Activated CD4-positive, alpha-beta memory T cell treated with anti-CD3 and anti-CD28 coated beads for 36 hours (primary cell): ENCODE measurements at regions not wholly inside any gene's neighbourhood (a gene's known extent, or its start where the extent isn't known, plus 50 kb on each side); places are given as distances from the start of the nearest gene placed in this dataset.

Experiments
- CTCF ChIA-PET: fragments of 350-600 bp; sonication (Branson Sonifier 250); formaldehyde crosslinking; loops from one replicate; lab custom pipeline; 2021; ENCODE audit warnings: antibody characterized with exemption, inconsistent platforms; lab: Charles Lee
- POLR2A ChIA-PET: fragments of 350-600 bp; sonication (Branson Sonifier 250); formaldehyde crosslinking; loops from one replicate; lab custom pipeline; 2021; ENCODE audit warnings: antibody characterized with exemption; lab: Charles Lee
- DNase-seq: peaks from one replicate; pipeline ENCODE4 v3.0.0-alpha.2; 2020
- H3K27ac Mint-ChIP-seq: one replicate; pipeline ENCODE4 v1.8.0; 2021; ENCODE audit warnings: mixed read lengths
- H3K27me3 Mint-ChIP-seq: one replicate; pipeline ENCODE4 v1.8.0; 2021; ENCODE audit warnings: mixed read lengths
- H3K36me3 Mint-ChIP-seq: one replicate; pipeline ENCODE4 v1.8.0; 2021; ENCODE audit warnings: mixed read lengths
- H3K4me1 Mint-ChIP-seq: one replicate; pipeline ENCODE4 v1.8.0; 2021; ENCODE audit warnings: low read depth, mixed read lengths
- H3K4me3 Mint-ChIP-seq: one replicate; pipeline ENCODE4 v1.8.0; 2021; ENCODE audit warnings: mild to moderate bottlenecking, mixed read lengths
- H3K9me3 Mint-ChIP-seq: one replicate; pipeline ENCODE4 v1.8.0; 2021; ENCODE audit warnings: mixed read lengths
- intact Hi-C: fragments of 100-400 bp; cut with micrococcal nuclease; formaldehyde crosslinking; loops from one replicate; pipeline ENCODE4 v1.15.1; 2023

DNA sequence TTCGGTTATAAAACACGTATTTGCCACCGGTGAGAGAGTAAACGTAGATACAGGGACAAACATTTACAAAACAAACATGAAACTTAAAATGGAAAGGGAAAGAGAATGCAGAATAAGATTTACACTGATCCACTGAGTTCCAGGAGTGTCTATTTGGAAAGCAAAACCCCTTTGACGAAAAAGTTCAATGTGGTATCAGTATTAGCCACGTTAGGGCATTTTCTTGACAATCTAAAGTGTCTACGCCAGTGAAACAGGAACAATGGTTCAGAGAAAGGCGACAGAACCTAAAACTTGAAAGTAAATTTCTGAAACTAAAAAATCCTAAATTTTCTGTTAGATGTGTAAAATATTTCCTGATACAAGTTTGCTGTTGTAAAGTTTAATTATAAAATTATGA, 278.5 kb upstream of the TENM3 start:
- ChIA-PET POLR2A (no interaction called here), CTCF (no interaction called here)
- Mint-ChIP-seq H3K27ac (no peak overlapping the region), H3K4me1 (no peaks in the 10 kb centered on the region), H3K9me3 (no peaks in the 10 kb centered on the region), H3K27me3 (no peaks in the 10 kb centered on the region), H3K36me3 (no peaks in the 10 kb centered on the region), H3K4me3 (no peak overlapping the region)
- DNase-seq = no peak
- intact Hi-C loops = no loop called here

GRCh38 chr4:181966104-181966551, 277.1 kb upstream of the TENM3 start:
- DNase-seq = no peak
- H3K4me3 Mint-ChIP-seq = no peak overlapping the region
- no peaks in the 10 kb centered on the region for H3K9me3 Mint-ChIP-seq
- intact Hi-C loops = no loop called here
- H3K27me3 Mint-ChIP-seq = no peaks in the 10 kb centered on the region
- ChIA-PET POLR2A (no interaction called here), CTCF (no interaction called here)
- no peaks in the 10 kb centered on the region for H3K4me1 Mint-ChIP-seq
- no peaks in the 10 kb centered on the region for H3K36me3 Mint-ChIP-seq
- H3K27ac Mint-ChIP-seq = no peak overlapping the region

GRCh38 chr4:181967401-181967800, 275.8 kb upstream of the TENM3 start:
- Mint-ChIP-seq H3K9me3 (no peaks in the 10 kb centered on the region), H3K27ac (no peak overlapping the region)

DNA sequence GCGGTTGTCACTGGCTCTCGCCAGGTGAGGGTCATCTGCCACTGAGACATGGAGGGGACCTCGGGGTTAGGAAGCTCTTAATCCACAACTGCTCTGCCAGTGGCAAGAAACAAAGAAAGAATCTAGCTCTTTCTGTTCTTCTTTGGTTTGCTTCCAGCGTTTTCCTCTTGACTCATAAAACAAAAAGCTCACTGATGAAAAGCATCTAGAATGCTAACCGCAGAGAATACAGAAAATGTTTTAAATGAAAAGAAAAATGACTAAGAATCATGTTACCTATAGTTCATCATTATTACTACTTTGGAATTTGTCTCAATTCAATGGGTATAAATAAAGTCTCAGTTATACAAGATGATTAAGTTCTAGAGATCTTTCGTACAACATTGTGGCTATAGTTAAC, 274.8 kb upstream of the TENM3 start:
- H3K27me3 Mint-ChIP-seq = no peaks in the 10 kb centered on the region
- intact Hi-C loops = no loop called here
- no peak overlapping the region for H3K4me3 Mint-ChIP-seq
- H3K27ac Mint-ChIP-seq = no peak overlapping the region
- POLR2A ChIA-PET = no interaction called here
- DNase-seq = no peak
- H3K36me3 Mint-ChIP-seq = no peaks in the 10 kb centered on the region
- no peaks in the 10 kb centered on the region for H3K9me3 Mint-ChIP-seq
- H3K4me1 Mint-ChIP-seq = no peaks in the 10 kb centered on the region
- CTCF ChIA-PET = no interaction called here

More at GRCh38 chr4:181967401-181967800, 275.8 kb upstream of the TENM3 start:
- CTCF ChIA-PET = no interaction called here
- Mint-ChIP-seq H3K27me3 (no peaks in the 10 kb centered on the region), H3K4me1 (no peaks in the 10 kb centered on the region), H3K36me3 (no peaks in the 10 kb centered on the region), H3K4me3 (no peak overlapping the region)
- no peak for DNase-seq
- POLR2A ChIA-PET = no interaction called here
- intact Hi-C loops = no loop called here

- Mint-ChIP-seq H3K27ac (no peak overlapping the region), H3K36me3 (no peaks in the 10 kb centered on the region), H3K4me1 (no peaks in the 10 kb centered on the region), H3K4me3 (no peak overlapping the region), H3K27me3 (no peaks in the 10 kb centered on the region), H3K9me3 (no peaks in the 10 kb centered on the region)
- intact Hi-C loops = no loop called here
- DNase-seq = no peak
- POLR2A ChIA-PET = no interaction called here
- CTCF ChIA-PET = no interaction called here
Measured at GRCh38 chr4:181969151-181969550, 274.1 kb upstream of the TENM3 start.

GRCh38 chr4:181970366-181970765, 272.8 kb upstream of the TENM3 start:
- POLR2A ChIA-PET = no interaction called here
- Mint-ChIP-seq H3K27ac (no peak overlapping the region), H3K4me1 (no peaks in the 10 kb centered on the region), H3K27me3 (no peaks in the 10 kb centered on the region), H3K4me3 (no peak overlapping the region), H3K36me3 (no peaks in the 10 kb centered on the region), H3K9me3 (peaks cover 1% of the 10 kb centered on the region)
- intact Hi-C loops = no loop called here
- CTCF ChIA-PET = no interaction called here
- DNase-seq = no peak

- Mint-ChIP-seq H3K4me1 (no peaks in the 10 kb centered on the region), H3K9me3 (peaks cover 2% of the 10 kb centered on the region), H3K27me3 (no peaks in the 10 kb centered on the region), H3K4me3 (no peak overlapping the region), H3K27ac (no peak overlapping the region), H3K36me3 (no peaks in the 10 kb centered on the region)
- DNase-seq = no peak
- intact Hi-C loops = no loop called here
- POLR2A ChIA-PET = no interaction called here
- CTCF ChIA-PET = no interaction called here
Measured at GRCh38 chr4:181971411-181971810, 271.8 kb upstream of the TENM3 start.

- DNase-seq = no peak
- H3K27me3 Mint-ChIP-seq = no peaks in the 10 kb centered on the region
- no peaks in the 10 kb centered on the region for H3K4me1 Mint-ChIP-seq
- ChIA-PET CTCF (no interaction called here), POLR2A (no interaction called here)
- no peaks in the 10 kb centered on the region for H3K36me3 Mint-ChIP-seq
- no peak overlapping the region for H3K4me3 Mint-ChIP-seq
- peaks cover 3% of the 10 kb centered on the region for H3K9me3 Mint-ChIP-seq
- intact Hi-C loops = no loop called here
- H3K27ac Mint-ChIP-seq = no peak overlapping the region
Measured at GRCh38 chr4:181971973-181972372, 271.2 kb upstream of the TENM3 start.

DNA sequence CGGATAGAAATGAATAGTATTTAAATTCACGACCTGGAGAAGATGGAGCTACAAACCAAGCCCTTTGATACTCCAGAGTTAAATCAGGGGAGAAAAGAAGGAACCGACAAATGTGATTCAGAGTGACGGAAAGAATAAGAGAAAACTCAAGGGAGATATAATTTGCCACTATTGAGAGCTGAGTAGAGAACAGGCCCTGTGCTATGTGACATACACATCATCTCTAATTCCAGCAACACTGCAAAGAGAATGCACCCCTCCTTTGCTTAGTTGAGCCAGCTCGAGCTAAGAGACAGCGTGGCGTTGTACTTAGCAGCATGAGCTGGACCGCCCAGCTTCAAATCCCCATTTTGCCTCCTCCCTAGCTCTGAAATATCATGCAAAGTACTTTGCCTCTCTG, 266.4 kb upstream of the TENM3 start:
- H3K4me1 Mint-ChIP-seq = no peaks in the 10 kb centered on the region
- H3K4me3 Mint-ChIP-seq = no peak overlapping the region
- no peaks in the 10 kb centered on the region for H3K36me3 Mint-ChIP-seq
- ChIA-PET CTCF (no interaction called here), POLR2A (no interaction called here)
- DNase-seq = no peak
- intact Hi-C loops = no loop called here
- no peak overlapping the region for H3K27ac Mint-ChIP-seq
- no peaks in the 10 kb centered on the region for H3K27me3 Mint-ChIP-seq
- H3K9me3 Mint-ChIP-seq = peaks cover 9% of the 10 kb centered on the region

GRCh38 chr4:181982437-181982836, 260.8 kb upstream of the TENM3 start:
- ChIA-PET CTCF (no interaction called here), POLR2A (no interaction called here)
- no peak for DNase-seq
- no peak overlapping the region for H3K4me3 Mint-ChIP-seq
- H3K4me1 Mint-ChIP-seq = no peaks in the 10 kb centered on the region
- H3K9me3 Mint-ChIP-seq = peaks cover 4% of the 10 kb centered on the region
- no peaks in the 10 kb centered on the region for H3K36me3 Mint-ChIP-seq
- H3K27ac Mint-ChIP-seq = no peak overlapping the region
- intact Hi-C loops = no loop called here
- H3K27me3 Mint-ChIP-seq = no peaks in the 10 kb centered on the region

DNA sequence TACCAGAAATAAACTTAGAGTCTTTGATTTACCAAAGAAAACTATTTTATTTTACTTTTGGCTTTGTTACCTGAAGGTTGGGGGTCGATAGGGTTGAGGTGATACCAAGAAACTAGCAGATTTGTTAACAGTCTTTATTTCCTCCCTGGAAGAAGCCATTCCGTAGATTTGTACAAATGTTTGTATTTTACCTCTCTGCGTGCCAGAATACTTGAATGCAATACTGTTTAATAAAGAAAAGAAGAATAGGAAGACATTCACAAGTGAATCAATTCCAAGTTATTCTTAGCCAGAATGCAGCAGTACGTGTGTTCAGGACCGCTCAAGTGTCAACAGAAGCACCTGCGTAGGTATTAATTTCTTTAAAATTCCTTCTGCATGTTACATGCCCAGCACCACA, 260.3 kb upstream of the TENM3 start:
- no peak for DNase-seq
- CTCF ChIA-PET = no interaction called here
- POLR2A ChIA-PET = no interaction called here
- no peaks in the 10 kb centered on the region for H3K36me3 Mint-ChIP-seq
- intact Hi-C loops = no loop called here
- no peak overlapping the region for H3K4me3 Mint-ChIP-seq
- H3K9me3 Mint-ChIP-seq = peaks cover 1% of the 10 kb centered on the region
- no peaks in the 10 kb centered on the region for H3K27me3 Mint-ChIP-seq
- H3K27ac Mint-ChIP-seq = no peak overlapping the region
- H3K4me1 Mint-ChIP-seq = no peaks in the 10 kb centered on the region

DNA sequence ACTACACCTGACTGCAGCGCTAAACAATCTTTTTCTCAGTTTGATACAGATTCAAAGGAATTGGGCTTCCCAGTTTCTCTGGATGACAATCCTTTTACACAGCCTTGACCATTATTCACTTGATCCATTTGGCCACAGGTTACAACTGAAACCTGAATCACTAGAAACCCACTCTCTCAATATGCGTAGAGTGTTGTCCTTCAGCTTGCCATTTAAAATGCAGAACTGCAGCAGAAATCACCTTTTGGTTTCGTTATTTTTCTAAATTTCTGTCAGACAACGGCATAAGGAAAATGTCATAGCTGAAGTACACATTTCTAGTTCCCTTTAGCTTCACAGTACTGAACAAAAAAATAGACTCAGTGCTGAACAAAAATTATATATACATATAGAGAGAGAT, 255.8 kb upstream of the TENM3 start:
- no peak overlapping the region for H3K27ac Mint-ChIP-seq
- intact Hi-C loops = no loop called here
- ChIA-PET CTCF (no interaction called here), POLR2A (no interaction called here)
- no peak overlapping the region for H3K4me3 Mint-ChIP-seq
- DNase-seq = no peak
- no peaks in the 10 kb centered on the region for H3K27me3 Mint-ChIP-seq
- no peaks in the 10 kb centered on the region for H3K4me1 Mint-ChIP-seq
- no peaks in the 10 kb centered on the region for H3K9me3 Mint-ChIP-seq
- no peaks in the 10 kb centered on the region for H3K36me3 Mint-ChIP-seq

DNA sequence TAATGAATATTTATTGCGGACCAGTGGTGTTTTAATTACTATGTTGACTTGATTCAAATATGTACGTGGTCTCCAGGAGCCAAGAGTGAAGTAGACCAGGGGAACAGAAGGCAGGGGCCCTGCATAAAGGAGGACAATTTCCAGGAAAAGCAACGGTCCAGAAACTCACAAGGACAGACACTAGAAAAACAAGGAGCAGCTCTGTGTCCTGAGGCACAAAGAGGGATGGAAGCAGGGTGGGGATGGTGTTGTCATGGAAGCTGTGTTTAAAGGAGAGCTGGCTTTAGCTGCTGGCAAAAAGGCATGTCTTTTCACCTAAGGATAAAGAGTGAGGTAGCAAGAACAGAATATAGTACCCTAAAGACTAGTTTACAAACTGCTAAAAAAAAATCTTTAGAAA, 254.1 kb upstream of the TENM3 start:
- POLR2A ChIA-PET = no interaction called here
- Mint-ChIP-seq H3K4me3 (no peak overlapping the region), H3K36me3 (no peaks in the 10 kb centered on the region), H3K4me1 (no peaks in the 10 kb centered on the region), H3K27ac (no peak overlapping the region), H3K27me3 (no peaks in the 10 kb centered on the region), H3K9me3 (no peaks in the 10 kb centered on the region)
- intact Hi-C loops = no loop called here
- CTCF ChIA-PET = no interaction called here
- no peak for DNase-seq
